ENCODE measurements at regions not wholly inside any gene's neighbourhood (a gene's known extent, or its start where the extent isn't known, plus 50 kb on each side); places are given as distances from the start of the nearest gene placed in this dataset.

DNA sequence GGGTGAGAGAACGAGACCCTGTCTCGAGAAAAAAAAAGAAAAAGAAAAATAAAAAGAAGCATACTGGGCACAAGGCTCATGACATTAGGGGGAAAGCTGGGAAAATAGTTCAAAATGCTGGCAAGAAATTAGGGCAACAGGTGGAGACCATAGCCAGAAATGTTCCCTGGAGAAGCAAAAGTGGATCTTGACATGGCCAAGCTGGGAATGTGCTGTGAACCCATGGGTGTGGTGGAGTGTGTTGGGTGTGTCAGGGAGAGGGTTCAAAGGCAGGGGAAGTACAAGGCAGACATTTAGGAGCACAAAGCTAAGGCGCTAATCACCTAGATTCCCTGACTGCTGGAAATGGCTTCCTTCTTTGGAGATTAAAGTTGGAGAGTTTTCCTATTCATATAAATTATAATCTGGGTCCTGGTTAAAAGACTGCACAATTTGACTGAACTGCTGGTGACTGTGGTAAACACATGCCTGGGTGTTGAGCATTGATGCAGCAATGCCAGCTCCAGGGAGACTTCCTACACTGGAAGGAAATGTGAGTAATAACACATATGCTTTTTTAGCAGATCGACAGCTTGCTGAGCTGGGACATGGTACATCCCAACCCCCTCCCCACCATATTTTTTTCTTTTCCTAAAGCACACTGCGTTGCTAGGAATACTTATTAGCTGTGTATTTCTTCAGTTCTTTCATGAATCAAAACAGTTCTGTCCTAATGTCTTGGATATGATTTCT lies 70.1 kb upstream of the ARHGAP21 start:
- DNase-seq = peak; percentile 19

DNA sequence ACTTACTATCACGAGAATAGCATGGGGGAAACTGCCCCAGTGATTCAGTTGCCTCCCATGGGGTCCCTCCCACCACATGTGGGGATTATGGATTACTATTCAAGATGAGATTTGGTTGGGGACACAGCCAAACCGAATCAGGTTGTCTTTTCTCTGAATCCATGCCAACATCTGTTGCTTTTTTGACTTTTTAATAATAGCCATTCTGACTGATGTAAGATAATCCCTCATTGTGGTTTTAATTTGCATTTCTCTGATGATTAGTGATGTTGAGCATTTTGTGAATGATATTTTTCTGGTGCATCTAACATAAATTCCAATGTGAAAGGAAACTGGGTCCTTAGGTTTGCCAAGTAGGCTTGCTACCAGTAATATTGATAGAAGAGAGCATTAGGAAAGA lies 69.0 kb upstream of the ARHGAP21 start:
- no peak for DNase-seq

GRCh38 chr10:24791084-24791726 lies 67.5 kb upstream of the ARHGAP21 start:
- no peak for DNase-seq

DNA sequence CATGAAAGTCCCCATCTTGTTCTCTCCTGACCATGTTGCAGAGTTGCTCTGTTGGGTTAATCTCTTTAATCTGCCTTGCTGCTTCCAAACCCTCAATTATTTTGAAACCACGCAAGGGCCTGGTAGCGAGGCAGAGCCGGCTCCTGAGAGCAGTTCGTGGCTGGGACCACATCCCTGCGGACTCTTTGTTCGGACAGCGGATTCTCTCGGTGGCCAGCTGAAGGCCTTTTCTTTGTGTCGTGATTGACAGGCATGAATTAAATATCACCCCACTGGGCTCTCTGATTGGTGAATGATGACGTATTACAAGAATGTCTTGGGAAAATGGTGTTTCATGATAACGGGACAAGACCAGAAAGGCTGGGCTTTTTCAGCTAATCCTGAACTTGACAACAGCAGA lies 66.9 kb upstream of the ARHGAP21 start:
- no peak for DNase-seq

- DNase-seq = no peak
Observed at GRCh38 chr10:24790073-24790472, 66.4 kb upstream of the ARHGAP21 start.

DNA sequence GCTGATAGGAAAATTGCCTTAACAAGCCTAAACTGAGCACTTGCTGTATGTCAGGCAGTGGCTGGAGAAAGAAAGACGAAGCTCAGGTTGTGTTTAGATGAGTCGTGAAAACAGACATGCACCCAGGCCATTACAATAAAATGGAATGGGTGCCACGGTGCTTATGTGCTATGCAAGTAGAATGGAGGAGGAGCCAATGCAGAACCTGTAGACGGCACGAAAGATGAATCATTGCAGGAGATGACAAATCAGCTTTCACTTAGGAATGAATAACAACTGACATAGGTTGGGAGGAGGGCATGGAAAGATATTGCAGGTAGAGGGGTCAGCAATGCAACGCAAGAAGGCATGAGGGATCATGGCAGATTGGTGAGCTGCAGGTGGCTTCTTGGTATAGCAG lies 61.2 kb upstream of the ARHGAP21 start:
- DNase-seq = peak; percentile 13

DNA sequence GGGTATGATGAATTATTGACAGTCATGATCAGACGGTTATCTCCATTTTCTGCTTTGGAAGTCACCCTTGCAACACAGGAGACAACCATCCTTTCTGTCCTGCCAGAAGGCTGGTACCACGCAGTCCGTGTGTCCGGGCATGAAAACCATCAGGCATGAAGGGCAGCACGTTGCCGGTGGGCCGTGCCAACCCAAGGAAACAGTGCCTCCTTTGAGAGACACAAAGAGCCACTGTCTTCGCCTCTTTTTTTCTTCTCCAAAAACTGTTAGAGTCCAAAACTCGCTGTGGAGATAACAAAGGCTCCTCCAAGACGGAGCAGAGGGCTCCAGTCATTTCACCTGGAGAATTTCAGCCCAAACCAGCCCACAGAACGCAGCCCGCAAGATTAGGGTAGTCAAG lies 60.4 kb upstream of the ARHGAP21 start:
- DNase-seq = no peak

GRCh38 chr10:24783504-24783903 lies 59.8 kb upstream of the ARHGAP21 start:
- DNase-seq = no peak

GRCh38 chr10:24779737-24780136 lies 56.0 kb upstream of the ARHGAP21 start:
- DNase-seq = no peak

DNA sequence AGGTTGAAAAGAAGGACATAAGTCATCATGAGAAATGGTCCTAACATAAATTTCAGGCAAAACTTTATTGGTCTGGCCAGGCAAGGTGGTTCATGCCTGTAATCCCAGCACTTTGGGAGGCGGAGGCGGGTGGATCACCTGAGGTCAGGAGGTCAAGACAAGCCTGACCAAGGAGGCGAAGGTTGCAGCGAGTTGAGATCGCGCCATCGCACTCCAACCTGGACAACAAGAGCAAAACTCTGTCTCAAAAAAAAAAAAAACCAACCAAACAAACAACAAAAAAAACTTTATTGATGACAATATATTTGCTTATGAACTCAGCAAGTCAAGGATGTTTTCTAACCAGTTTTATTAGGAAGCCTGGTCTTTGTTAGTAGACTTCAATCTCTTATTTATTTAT lies 54.6 kb upstream of the ARHGAP21 start:
- DNase-seq = no peak

GRCh38 chr10:24777196-24777595 lies 53.5 kb upstream of the ARHGAP21 start:
- DNase-seq = no peak

DNA sequence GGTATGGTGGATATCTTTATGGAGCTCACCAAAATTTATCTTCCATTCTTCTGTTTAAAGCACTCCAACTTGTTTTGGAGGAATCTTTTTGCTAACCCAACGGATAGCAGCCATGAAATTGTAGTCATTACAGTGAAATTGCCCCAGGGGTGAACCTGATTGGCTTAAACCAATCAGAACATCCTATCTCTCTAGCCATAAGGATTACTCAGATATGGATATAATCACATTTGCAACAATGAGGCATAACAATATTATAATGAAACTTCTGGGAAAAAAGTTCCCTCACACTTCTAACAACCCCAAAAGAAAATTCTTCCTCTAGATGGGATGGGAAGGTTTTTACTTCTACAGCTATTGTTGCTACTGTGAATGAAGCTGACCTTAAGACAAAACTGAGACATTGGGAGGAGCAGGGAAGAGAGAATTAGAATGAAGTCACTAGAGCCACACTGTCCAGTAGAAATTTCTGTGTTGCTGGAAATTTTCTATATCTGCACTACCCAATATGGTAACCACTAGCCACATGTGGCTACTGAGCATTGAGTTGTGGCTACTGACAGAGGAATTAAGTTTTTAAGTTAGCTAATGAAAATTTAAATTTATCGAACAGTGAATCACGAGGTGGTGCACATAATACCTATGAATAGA lies 50.4 kb upstream of the ARHGAP21 start:
- no peak for DNase-seq
